BJ (cell line): ENCODE measurements at regions not wholly inside any gene's neighbourhood (a gene's known extent, or its start where the extent isn't known, plus 50 kb on each side); places are given as distances from the start of the nearest gene placed in this dataset.

ENCODE experiments used
- CTCF ChIA-PET: fragments of 350-600 bp; formaldehyde crosslinking; extraction: SDS; loops from one replicate; lab custom pipeline; 2021; ENCODE audit warnings: antibody characterized with exemption, inconsistent platforms; lab: Yijun Ruan, JAX
- POLR2A ChIA-PET: fragments of 300-600 bp; sonication (Branson Sonifier 250); formaldehyde crosslinking; extraction: SDS; loops from one replicate; lab custom pipeline; 2021; ENCODE audit warnings: antibody characterized with exemption; lab: Charles Lee
- DNase-seq: peaks from one replicate; pipeline ENCODE4 v3.0.0-alpha.2; 2011; ENCODE audit warnings: low read depth
- H3K27me3 ChIP-seq: 2 replicates; pipeline ENCODE4 v1.6.0; 2011; ENCODE audit warnings: low read length; ENCODE audit not compliant: control insufficient read depth, insufficient read depth
- H3K36me3 ChIP-seq: 2 replicates; pipeline ENCODE4 v1.5.1; 2011; ENCODE audit warnings: low read length; ENCODE audit not compliant: control insufficient read depth, insufficient read depth
- H3K4me3 ChIP-seq: 2 replicates; pipeline ENCODE4 v1.5.1; 2011; ENCODE audit warnings: low read depth, mild to moderate bottlenecking, control low read depth, low read length
- TF ChIP-seq, protein P1 (sequence below): IDR thresholded peaks from 2 replicates; pipeline ENCODE4 v1.5.1; 2011; ENCODE audit warnings: low read depth, mild to moderate bottlenecking, control low read depth, inconsistent platforms, low read length, moderate library complexity; ENCODE audit not compliant: insufficient read depth

DNA sequence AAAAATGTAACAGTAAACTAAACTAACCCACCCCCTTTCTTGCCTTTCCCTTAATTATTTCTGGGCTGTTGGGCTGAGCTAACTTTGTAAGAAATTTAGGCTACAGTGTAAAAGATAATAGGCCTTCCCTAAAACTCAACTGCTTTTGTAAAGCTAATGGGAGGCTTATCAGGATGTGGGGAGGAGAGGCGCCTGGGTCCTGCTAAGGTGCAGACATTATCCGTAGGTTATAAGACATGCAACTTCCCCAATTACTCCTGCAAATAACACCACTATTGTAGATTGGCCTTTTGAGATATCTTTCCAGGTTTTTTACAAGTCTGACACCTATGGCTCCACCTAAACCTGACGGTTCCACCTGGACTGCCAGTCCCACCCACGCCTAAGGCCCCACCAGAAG lies 88.3 kb downstream of the NPAP1 start:
- TF ChIP-seq, protein P1, sequence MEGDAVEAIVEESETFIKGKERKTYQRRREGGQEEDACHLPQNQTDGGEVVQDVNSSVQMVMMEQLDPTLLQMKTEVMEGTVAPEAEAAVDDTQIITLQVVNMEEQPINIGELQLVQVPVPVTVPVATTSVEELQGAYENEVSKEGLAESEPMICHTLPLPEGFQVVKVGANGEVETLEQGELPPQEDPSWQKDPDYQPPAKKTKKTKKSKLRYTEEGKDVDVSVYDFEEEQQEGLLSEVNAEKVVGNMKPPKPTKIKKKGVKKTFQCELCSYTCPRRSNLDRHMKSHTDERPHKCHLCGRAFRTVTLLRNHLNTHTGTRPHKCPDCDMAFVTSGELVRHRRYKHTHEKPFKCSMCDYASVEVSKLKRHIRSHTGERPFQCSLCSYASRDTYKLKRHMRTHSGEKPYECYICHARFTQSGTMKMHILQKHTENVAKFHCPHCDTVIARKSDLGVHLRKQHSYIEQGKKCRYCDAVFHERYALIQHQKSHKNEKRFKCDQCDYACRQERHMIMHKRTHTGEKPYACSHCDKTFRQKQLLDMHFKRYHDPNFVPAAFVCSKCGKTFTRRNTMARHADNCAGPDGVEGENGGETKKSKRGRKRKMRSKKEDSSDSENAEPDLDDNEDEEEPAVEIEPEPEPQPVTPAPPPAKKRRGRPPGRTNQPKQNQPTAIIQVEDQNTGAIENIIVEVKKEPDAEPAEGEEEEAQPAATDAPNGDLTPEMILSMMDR, result no peak
- no peaks in the 10 kb centered on the region for H3K27me3 ChIP-seq
- CTCF ChIA-PET, result no interaction called here
- no peak for DNase-seq
- H3K36me3 ChIP-seq, result no peaks in the 10 kb centered on the region
- POLR2A ChIA-PET, result no interaction called here
- no peak overlapping the region for H3K4me3 ChIP-seq

DNA sequence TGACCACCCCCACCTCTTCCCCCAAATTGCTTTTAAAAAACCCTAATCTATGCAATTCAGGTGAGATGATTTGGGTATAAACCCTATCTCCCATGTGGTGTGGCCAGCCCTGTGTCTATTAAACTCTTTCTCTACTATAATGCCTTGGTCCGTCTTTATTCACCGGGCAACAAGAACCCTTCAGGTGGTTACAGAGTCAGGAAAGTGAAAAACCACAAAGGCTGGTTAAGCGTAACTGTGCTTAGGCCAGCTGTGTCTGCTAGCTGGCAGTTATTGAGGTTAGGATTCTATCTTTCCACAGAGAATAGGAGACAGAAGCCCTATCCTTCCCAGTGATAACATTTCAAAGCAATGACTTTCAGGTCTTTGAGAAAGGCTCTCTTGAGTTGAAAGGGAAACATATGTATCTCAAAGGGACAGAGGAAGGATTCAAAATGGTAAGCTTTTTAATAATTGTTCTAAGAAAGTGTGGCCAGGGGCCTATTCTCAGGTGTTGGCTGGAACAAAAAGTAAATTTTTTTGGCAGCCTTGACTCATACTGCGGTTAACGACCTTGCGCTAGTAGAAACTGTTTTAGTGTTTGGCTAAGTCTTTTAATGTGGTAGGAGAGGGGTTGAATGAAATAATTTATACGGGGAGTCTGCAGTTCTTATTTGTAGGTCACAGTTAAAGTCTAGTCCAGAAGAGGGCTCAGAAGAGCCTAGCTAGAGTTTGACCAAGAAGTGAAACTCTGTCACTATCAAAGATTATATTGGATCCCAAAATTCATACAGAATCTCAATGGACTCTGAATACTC lies 89.0 kb downstream of the NPAP1 start:
- POLR2A ChIA-PET, result no interaction called here
- TF ChIP-seq, protein P1, result no peak
- no peaks in the 10 kb centered on the region for H3K36me3 ChIP-seq
- no peak for DNase-seq
- H3K4me3 ChIP-seq, result no peak overlapping the region
- H3K27me3 ChIP-seq, result no peaks in the 10 kb centered on the region
- CTCF ChIA-PET, result no interaction called here

DNA sequence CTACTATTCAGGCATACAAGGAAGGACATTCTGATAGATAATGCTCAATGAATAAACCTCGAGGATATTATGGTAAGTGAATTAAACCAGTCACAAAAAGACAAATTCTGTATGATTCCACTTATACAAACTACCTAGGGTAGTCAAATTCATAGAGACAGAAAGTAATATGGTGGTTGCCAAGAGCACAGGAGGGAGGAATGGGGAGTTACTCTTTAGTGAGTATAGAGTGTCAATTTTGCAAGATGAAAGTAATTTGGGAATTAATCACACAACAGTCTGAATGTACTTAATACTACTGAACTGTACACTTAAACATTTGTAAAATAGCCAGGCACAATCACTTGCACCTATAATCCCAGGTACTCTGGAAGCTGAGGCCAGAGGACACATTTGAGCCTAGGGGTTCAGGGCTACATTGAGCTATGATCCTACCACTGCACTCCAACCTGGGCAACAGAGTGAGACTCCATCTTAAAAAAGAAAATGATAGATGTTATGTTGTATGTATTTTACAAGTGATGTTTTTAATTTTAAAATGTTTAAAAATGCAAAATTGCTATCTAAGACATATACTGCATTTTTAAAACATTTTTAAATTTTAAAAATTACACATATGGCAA lies 91.0 kb downstream of the NPAP1 start:
- CTCF ChIA-PET, result no interaction called here
- TF ChIP-seq, protein P1, result no peak
- H3K4me3 ChIP-seq, result no peak overlapping the region
- no peaks in the 10 kb centered on the region for H3K36me3 ChIP-seq
- POLR2A ChIA-PET, result no interaction called here
- H3K27me3 ChIP-seq, result no peaks in the 10 kb centered on the region
- DNase-seq, result no peak

- POLR2A ChIA-PET, result no interaction called here
- CTCF ChIA-PET, result no interaction called here
- Histone ChIP-seq H3K27me3 (no peaks in the 10 kb centered on the region), H3K4me3 (peak overlapping the region; percentile 44; the same call in 1 of the 2 replicates), H3K36me3 (no peaks in the 10 kb centered on the region)
- DNase-seq, result no peak
- TF ChIP-seq, protein P1, result no peak
Measured at GRCh38 chr15:24772266-24772665, 96.7 kb downstream of the NPAP1 start.

DNA sequence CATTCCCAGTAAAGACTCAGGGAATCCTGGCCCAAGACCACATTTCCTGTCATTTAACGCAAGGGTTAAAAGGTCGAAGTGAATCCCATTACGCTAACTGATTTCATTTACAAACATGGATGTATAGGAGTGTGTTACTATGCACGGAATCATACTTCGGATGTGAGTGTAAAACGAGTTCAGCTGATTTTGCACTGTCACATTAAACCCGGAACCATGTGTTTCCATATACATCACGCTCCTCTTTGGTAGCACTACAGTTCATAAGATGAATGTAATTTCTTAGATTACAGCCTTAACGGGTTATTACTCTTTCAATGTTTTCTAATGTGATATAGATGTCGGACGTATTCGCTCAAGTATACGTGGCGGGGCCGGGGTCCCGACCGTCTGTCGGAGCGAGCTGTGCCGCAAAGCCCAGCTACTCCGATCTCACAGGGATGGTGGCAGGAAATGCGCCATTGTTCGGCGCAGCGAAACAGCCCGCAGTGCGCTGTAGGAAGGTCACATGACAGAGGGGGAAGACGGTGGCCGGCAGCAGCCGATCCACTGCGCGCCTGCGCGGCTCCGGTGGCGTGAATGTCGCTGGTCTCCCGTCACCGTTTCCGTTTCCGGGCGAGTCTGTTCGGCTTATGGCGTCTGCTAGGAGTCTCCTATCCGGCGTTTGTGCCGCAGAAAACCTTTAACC lies 97.3 kb downstream of the NPAP1 start:
- no peaks in the 10 kb centered on the region for H3K27me3 ChIP-seq
- ChIA-PET CTCF (no interaction called here), POLR2A (no interaction called here)
- H3K36me3 ChIP-seq, result no peaks in the 10 kb centered on the region
- DNase-seq, result peak; percentile 24
- peak overlapping the region; percentile 44 for H3K4me3 ChIP-seq
- TF ChIP-seq, protein P1, result no peak
